Caco-2 (cell line): ENCODE measurements at regions not wholly inside any gene's neighbourhood (a gene's known extent, or its start where the extent isn't known, plus 50 kb on each side); places are given as distances from the start of the nearest gene placed in this dataset.

Source experiments
- BruUV-seq: library from RNA; stranded (reverse); fragments of 400-500 nt; replicated peaks from 2 replicates; lab custom pipeline; 2021; lab: Mats Ljungman, UMichigan
- CTCF ChIA-PET: fragments of 300-600 bp; sonication (Branson Sonifier 250); formaldehyde crosslinking; loops from one replicate; lab custom pipeline; 2022; ENCODE audit warnings: antibody characterized with exemption; lab: Charles Lee
- POLR2A ChIA-PET: fragments of 300-600 bp; sonication (Branson Sonifier 250); formaldehyde crosslinking; loops from one replicate; lab custom pipeline; 2022; ENCODE audit warnings: antibody characterized with exemption; lab: Charles Lee
- DNase-seq, 2 experiments: peaks; one replicate each; pipeline versions ENCODE4 v3.0.0 to v3.0.0-alpha.2; 2020 to 2022
- H3K27me3 ChIP-seq: replicated peaks from 2 replicates; pipeline ENCODE4 v1.6.0; 2011; ENCODE audit warnings: low read length; ENCODE audit not compliant: control insufficient read depth, insufficient read depth
- H3K36me3 ChIP-seq: 2 replicates; pipeline ENCODE4 v1.5.1; 2011; ENCODE audit warnings: low read length; ENCODE audit not compliant: control insufficient read depth, insufficient read depth
- H3K4me1 ChIP-seq: fragments of 250-450 bp; sonication (Bioruptor Pico); 2 replicates; pipeline ENCODE4 v1.5.1; 2020; ENCODE audit warnings: mild to moderate bottlenecking
- H3K4me3 ChIP-seq: 2 replicates; pipeline ENCODE4 v1.5.1; 2011; ENCODE audit warnings: low read depth, mild to moderate bottlenecking, control low read depth, low read length
- H3K9me3 ChIP-seq: fragments of 250-450 bp; sonication (Bioruptor Pico); 2 replicates; pipeline ENCODE4 v1.5.1; 2020; ENCODE audit warnings: mild to moderate bottlenecking, moderate library complexity
- H3K27ac Mint-ChIP-seq: one replicate; pipeline ENCODE4 v1.8.0; 2022; ENCODE audit warnings: mixed read lengths; ENCODE audit not compliant: unreplicated experiment
- H3K27me3 Mint-ChIP-seq: one replicate; pipeline ENCODE4 v1.8.0; 2022; ENCODE audit warnings: mixed read lengths; ENCODE audit not compliant: insufficient read depth, unreplicated experiment
- H3K36me3 Mint-ChIP-seq: one replicate; pipeline ENCODE4 v1.8.0; 2022; ENCODE audit warnings: mild to moderate bottlenecking, mixed read lengths; ENCODE audit not compliant: insufficient read depth, unreplicated experiment
- H3K4me1 Mint-ChIP-seq: one replicate; pipeline ENCODE4 v1.8.0; 2022; ENCODE audit warnings: low read depth, mixed read lengths; ENCODE audit not compliant: unreplicated experiment
- H3K4me3 Mint-ChIP-seq: one replicate; pipeline ENCODE4 v1.8.0; 2022; ENCODE audit warnings: mild to moderate bottlenecking, moderate library complexity, mixed read lengths; ENCODE audit not compliant: unreplicated experiment
- H3K9me3 Mint-ChIP-seq: one replicate; pipeline ENCODE4 v1.8.0; 2022; ENCODE audit warnings: mixed read lengths; ENCODE audit not compliant: unreplicated experiment
- CTCF ChIP-seq, 2 experiments: fragments of 200-600 bp in 1 of 2; IDR thresholded peaks; 1 replicate in 1 of 2; 2 replicates in 1 of 2; pipeline versions ENCODE4 v1.5.1 to v1.8.0; 2011 to 2022; ENCODE audit warnings: antibody characterized with exemption in 1 of 2, control low read depth in 1 of 2, inconsistent platforms in 1 of 2, low read depth in 1 of 2, low read length in 1 of 2, mild to moderate bottlenecking in 1 of 2, moderate library complexity in 1 of 2; ENCODE audit not compliant: insufficient read depth in 1 of 2, severe bottlenecking in 1 of 2, unreplicated experiment in 1 of 2
- intact Hi-C: fragments of 100-400 bp; cut with micrococcal nuclease; formaldehyde crosslinking; loops from one replicate; pipeline ENCODE4 v1.10.0; 2022; ENCODE audit not compliant: unreplicated experiment

- no peak for DNase-seq
- H3K4me3 ChIP-seq = no peak overlapping the region
- no peaks in the 10 kb centered on the region for H3K9me3 ChIP-seq
- Mint-ChIP-seq H3K36me3 (peaks cover 15% of the 10 kb centered on the region), H3K27me3 (no peaks in the 10 kb centered on the region), H3K4me1 (peaks cover 42% of the 10 kb centered on the region), H3K9me3 (no peaks in the 10 kb centered on the region), H3K27ac (peak overlapping the region; percentile 37), H3K4me3 (no peak overlapping the region)
- ChIA-PET CTCF (no interaction called here), POLR2A (no interaction called here)
- no peaks in the 10 kb centered on the region for H3K27me3 ChIP-seq
- peaks cover 60% of the 10 kb centered on the region for H3K4me1 ChIP-seq
- no peaks in the 10 kb centered on the region for H3K36me3 ChIP-seq
- BruUV-seq = no TSS peak
- TF ChIP-seq CTCF (IDR thresholded peaks at IDR 0.05; ENCODE audit: insufficient read depth in 1 of 2, low read depth in 1 of 2, low read length in 1 of 2, severe bottlenecking in 1 of 2, unreplicated experiment in 1 of 2) = no peak
- intact Hi-C loops = no loop called here
These were observed 51.3 kb upstream of the NABP1 start for GRCh38 chr2:191626497-191627151.

- BruUV-seq = no TSS peak
- no peak overlapping the region for H3K4me3 Mint-ChIP-seq
- no peaks in the 10 kb centered on the region for H3K9me3 ChIP-seq
- H3K4me1 Mint-ChIP-seq = peaks cover 42% of the 10 kb centered on the region
- no peaks in the 10 kb centered on the region for H3K27me3 Mint-ChIP-seq
- no peaks in the 10 kb centered on the region for H3K27me3 ChIP-seq
- intact Hi-C loops = no loop called here
- no peaks in the 10 kb centered on the region for H3K9me3 Mint-ChIP-seq
- H3K4me3 ChIP-seq = no peak overlapping the region
- DNase-seq = no peak
- CTCF ChIA-PET = interaction anchor here (0.5 kb wide), 1 partner anchor 62 kb away, joined by 3 read pairs; no protein-coding TSS in a partner anchor
- no peaks in the 10 kb centered on the region for H3K36me3 ChIP-seq
- peaks cover 12% of the 10 kb centered on the region for H3K36me3 Mint-ChIP-seq
- no peak for TF ChIP-seq CTCF (IDR thresholded peaks at IDR 0.05; ENCODE audit: insufficient read depth in 1 of 2, low read depth in 1 of 2, low read length in 1 of 2, severe bottlenecking in 1 of 2, unreplicated experiment in 1 of 2)
- POLR2A ChIA-PET = no interaction called here
- H3K27ac Mint-ChIP-seq = no peak overlapping the region
- H3K4me1 ChIP-seq = peaks cover 51% of the 10 kb centered on the region
These were observed 50.4 kb upstream of the NABP1 start for GRCh38 chr2:191627518-191627917.
